CD4-positive, alpha-beta T cell treated with Interleukin-4 for 4 hours (primary cell): ENCODE measurements at regions not wholly inside any gene's neighbourhood (a gene's known extent, or its start where the extent isn't known, plus 50 kb on each side); places are given as distances from the start of the nearest gene placed in this dataset.

Experiments used
- DNase-seq: peaks from one replicate; pipeline ENCODE4 v3.0.0-alpha.2; 2020

- DNase-seq: no peak
Measured at GRCh38 chr4:32374206-32374605, 1654.0 kb downstream of the PCDH7 start.

DNA sequence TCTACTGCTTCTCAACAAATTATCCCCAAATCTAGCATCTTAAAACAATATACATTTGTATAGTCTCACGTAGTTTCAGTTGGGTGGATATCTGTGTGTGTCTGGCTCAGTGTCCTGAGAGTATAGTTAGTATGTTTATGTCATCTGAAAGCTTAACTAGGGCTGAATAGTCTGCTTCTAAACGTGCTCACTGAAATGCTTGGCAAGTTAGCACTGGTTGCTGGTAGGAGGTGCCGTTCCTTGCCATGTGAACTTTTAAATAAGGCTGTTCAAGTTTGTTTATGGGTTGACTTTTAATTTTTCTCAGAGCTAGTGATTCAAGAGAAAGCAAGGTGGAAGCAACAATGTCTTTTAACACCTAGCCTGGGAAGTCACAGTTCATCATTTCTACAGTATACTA lies 1673.6 kb downstream of the PCDH7 start:
- no peak for DNase-seq

DNA sequence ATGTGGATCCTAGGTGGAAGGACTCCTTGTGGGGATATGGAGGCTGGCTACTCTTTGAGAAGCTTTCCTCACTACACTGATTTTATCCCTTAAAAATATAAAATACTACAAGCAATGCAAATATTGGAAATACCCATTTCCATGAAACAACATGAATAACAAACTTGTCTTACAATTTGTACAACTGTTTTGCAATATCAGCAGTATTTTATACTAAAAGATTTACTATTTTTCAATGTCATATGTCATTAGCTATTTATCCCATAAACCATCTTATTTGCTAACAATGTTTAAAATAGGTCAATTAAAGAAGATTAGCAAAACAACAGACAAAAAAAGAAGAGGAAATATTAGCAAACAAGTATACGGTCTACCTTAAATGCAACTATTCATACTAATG lies 1674.1 kb downstream of the PCDH7 start:
- no peak for DNase-seq

GRCh38 chr4:32396507-32397070 lies 1676.4 kb downstream of the PCDH7 start:
- DNase-seq: no peak

- DNase-seq: no peak
Measured at GRCh38 chr4:32400870-32401269, 1680.7 kb downstream of the PCDH7 start.

- no peak for DNase-seq
Measured at GRCh38 chr4:32417113-32417704, 1697.0 kb downstream of the PCDH7 start.

DNA sequence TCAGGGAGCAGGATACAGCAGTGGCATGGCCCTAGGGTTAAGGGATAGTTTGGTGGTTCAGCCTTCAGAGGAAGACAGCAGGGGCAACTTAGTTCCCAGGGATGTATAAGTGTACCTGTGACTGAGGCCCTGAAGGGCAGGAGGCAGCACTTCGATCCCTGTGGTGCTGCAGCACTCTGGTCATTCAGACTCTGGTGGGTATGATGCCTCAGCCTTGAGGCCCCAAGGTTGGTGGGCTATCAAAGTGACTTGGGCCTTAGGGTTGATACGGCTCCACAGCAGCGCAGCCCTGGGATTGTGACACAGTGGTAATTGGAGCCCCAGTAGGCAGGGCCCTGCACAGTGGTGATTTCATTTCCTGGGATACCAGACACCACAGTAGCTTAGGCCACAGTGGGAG lies 1703.1 kb downstream of the PCDH7 start:
- DNase-seq: no peak

GRCh38 chr4:32425243-32425642 lies 1705.1 kb downstream of the PCDH7 start:
- DNase-seq: no peak

DNA sequence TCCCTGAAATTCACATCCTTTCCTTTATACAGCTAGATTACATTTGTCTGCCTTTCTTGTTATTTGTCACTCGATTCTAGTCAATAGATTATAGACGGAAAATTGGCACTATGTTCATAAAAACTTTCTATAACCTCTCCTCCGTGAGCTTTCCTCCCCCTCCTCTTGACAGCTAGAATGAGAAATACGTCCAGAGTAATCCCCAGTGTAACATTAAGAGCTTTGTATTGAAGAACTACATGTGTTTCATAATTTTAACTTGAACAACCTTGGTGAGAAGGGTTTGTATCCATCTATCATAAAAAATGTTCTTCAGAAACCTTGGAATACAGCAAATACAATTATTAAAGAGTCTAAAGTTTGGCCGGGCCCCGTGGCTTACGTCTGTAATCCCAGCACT lies 1707.4 kb downstream of the PCDH7 start:
- DNase-seq: no peak

GRCh38 chr4:32429151-32429550 lies 1709.0 kb downstream of the PCDH7 start:
- DNase-seq: no peak

DNA sequence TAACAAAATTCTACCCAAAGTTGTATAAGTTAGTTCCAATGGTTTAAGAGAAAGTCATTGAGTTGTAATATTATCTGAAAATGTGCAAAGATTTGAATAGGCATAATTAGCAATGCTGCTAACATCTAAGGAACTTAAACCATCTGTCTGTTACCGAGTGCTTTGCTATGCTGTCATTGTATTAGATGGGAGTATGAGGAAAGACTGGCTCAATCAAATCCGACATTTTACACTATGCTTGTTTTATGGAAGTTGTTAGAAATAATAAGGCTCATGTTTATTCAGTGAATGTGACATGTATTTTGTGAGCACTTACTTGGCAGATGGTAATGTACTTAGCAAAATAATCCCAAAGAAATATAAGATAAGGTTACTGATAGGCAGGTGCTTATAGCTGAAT lies 1715.1 kb downstream of the PCDH7 start:
- DNase-seq: no peak

DNA sequence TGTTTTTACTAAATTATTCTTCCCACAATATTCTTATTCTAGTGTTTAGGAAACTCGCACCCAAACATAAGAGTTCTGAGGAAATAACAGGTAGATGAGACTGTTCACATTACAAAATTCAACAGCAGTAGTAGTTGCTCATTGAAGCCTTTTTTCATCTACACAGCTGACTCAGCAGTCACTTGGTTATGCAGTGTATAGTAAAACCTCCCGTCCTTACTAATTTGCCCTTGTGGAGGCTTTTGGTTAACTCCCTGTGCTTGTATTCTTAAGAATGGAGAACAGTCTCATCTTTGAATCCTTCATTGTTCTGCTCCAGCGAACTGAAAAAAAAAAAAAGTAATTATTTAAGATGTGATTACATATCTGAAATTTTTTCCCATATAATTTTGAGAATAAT lies 1716.6 kb downstream of the PCDH7 start:
- DNase-seq: no peak

DNA sequence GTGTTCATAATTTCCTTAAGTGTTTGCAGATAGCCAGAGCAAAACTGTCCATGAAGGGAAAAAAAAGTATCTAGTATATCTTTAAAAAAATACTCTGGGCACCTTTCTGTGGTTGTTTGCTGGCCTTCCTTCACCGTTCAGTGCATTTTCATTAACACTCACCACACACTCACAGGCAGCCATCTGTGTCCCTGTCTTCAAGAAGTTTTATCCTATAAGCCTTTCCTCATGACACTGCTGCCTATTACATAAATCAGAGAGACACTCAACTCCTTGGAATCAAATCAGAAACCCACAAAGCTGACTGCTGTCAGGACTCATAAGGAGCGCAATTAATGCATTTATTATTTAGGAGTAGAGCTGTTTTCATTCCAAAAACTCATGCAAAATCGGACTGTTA lies 1720.2 kb downstream of the PCDH7 start:
- DNase-seq: no peak

DNA sequence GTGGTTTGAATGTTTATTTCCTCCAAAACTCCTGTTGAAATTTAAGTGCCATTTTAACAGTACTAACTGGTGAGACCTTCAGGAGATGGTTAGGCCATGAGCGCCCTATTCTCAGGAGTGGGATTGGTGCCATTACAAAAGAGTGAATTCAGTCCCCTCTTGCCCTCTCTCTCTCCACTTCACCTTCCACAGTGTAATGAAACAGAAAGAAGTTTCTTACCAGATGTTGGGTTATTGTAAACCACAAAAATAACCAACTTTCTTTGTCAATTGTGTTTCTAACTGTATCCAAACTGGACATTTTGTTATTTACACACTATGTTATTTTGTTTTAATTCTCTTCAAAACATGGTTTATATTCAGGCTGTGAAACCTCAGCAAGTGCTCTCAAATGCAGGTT lies 1734.3 kb downstream of the PCDH7 start:
- no peak for DNase-seq

GRCh38 chr4:32455231-32455630 lies 1735.1 kb downstream of the PCDH7 start:
- DNase-seq: no peak

DNA sequence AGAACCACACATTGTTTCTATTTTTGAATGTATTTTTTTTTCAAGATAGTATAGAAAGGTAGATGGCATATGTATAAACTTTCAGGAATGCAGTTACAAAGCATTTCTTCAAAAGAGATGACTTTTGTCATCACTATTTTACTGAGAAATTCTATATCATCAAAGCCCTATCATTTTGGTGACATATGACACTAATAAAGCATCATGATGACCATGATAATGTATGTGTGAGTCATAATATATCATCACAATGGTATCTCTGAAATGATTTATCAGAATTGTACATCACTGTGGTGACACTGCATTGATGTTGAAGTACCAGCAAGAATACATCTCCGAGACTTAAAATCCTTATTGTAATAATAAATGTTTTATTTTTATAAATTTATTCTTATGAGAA lies 1740.8 kb downstream of the PCDH7 start:
- no peak for DNase-seq

DNA sequence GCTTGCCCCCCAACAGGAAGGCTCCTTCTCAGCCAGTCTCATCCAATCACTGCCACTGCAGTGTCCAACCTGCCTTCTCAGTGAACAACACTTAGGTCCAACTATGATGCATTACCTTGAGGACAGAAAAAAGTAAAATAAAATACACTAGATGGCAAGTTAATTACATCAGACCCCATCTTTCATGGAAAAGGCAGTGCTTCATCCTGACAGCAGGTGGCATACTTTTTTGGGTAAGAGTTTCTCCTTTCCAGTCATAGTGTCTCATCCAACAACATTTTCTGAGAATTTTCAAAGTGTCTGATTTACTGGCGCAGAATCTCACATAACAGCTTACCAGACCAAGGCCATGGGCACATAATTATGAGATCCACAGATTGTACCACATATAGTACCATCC lies 1742.8 kb downstream of the PCDH7 start:
- DNase-seq: no peak

- DNase-seq: no peak
Measured at GRCh38 chr4:32470087-32470585, 1750.0 kb downstream of the PCDH7 start.

- DNase-seq: no peak
Measured at GRCh38 chr4:32472918-32473317, 1752.7 kb downstream of the PCDH7 start.

DNA sequence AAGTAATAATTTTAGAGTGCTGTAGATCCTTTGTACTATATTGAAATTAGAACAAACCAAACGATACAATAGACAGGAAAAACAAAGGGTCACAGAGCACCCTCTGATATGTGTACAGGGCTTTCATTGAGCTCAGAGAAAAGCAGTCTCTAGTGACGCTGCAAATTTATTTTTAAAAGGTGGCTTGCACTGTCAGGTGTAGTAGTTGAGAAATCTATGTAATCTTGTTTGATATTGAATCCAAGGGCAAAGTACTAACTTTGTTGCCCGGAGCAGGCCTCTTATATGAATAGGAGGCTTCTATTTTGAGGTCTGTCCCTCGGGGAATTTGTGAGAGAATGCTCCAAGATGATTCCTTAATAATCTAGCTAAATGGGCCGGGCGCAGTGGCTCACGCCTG lies 1755.5 kb downstream of the PCDH7 start:
- DNase-seq: no peak

GRCh38 chr4:32477518-32477917 lies 1757.3 kb downstream of the PCDH7 start:
- DNase-seq: no peak

GRCh38 chr4:32485956-32486355 lies 1765.8 kb downstream of the PCDH7 start:
- DNase-seq: no peak

DNA sequence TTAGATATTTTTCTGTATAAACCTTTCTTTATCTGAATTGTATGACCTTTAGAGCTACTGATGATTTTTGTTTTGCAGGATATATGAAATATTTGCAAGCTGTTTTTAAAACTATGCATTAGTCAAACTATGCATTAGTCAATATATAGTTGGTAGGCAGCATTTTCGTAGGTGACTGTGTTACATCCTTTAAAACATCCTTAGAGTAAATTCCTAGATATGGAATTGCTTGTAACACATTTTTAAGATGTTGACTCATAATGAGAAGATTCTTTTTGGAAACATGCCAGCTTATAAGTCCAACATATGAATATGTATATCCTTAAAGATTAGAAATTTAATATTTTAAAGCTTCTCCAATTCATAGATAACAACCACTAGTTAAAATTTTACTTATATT lies 1768.5 kb downstream of the PCDH7 start:
- DNase-seq: no peak

GRCh38 chr4:32499171-32499570 lies 1779.0 kb downstream of the PCDH7 start:
- DNase-seq: no peak

GRCh38 chr4:32503241-32503640 lies 1783.1 kb downstream of the PCDH7 start:
- DNase-seq: no peak
